GM21723 (cell line): ENCODE measurements at regions not wholly inside any gene's neighbourhood (a gene's known extent, or its start where the extent isn't known, plus 50 kb on each side); places are given as distances from the start of the nearest gene placed in this dataset.
"Not testable (repeated sequence)": the region's sequence is repeated elsewhere in the genome, so short reads cannot be mapped to it uniquely, and the experiment has no call there.

Experiments used
- ATAC-seq: cut with Tn5 transposase; IDR thresholded peaks from one replicate; pipeline ENCODE4 v1.9.1; 2021; ENCODE audit warnings: mild to moderate bottlenecking, moderate library complexity; ENCODE audit not compliant: unreplicated experiment

- ATAC-seq = no peak
Measured at GRCh38 chr16:60074378-60074777, 1340.3 kb upstream of the GOT2 start.

- no peak for ATAC-seq
Measured at GRCh38 chr16:60073376-60073775, 1339.3 kb upstream of the GOT2 start.

- ATAC-seq = no peak
Measured at GRCh38 chr16:60064026-60064425, 1329.9 kb upstream of the GOT2 start.

DNA sequence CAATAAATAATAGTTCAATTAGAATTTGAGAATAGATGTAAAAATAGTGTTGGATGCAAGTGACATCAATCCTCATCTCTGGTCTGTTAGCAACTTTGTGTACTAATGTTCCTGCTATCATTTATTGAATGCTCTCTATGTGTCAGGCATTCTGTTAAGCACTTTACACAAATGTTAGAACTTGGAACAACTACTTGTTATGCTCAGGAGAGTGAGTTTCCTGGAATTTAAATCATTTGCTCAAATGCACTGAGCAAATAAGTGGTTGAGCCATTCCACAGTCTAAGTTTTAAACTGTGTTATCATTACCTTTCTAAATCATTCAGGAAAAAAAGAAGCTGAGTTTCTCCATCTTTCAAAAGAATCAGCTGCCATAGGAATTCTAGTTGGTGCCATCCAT is 1327.3 kb upstream of the GOT2 start:
- no peak for ATAC-seq

DNA sequence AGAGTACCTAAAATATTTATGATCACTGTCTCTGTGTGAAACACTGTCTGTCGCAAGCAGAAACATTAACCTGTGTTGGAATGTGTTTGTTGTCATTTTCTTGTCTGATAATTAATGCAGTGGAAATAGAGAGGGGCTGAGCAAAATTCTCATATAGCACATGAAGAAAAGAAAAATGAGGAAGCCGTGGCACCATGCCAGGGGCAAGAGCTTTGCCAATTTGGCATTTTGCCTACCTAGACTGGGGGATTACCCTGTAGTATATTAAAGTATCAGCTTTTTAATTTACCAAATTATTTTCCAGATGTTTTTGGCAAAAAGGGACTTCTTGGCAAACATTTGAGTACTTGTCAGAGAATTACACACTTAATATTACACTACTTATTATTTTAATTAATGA is 1326.6 kb upstream of the GOT2 start:
- no peak for ATAC-seq

DNA sequence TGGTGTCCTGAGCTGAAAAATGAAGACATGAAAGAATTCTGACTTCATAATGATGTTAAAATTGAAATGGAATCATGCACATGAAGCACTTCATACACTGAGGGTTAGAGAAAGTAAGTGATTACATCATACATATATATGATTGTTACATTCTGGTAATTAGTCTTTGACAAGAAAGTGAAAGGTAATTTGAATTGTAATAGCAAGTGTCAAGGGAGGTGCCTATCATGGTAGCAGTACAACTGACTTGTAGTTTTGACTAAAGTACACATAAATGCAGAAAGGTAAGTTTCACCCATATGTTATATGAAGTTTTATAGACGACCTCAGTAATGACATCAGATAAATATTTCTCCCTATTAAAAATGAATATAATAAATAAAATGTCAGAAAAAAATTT is 1325.0 kb upstream of the GOT2 start:
- ATAC-seq = no peak

GRCh38 chr16:60041671-60042070 is 1307.6 kb upstream of the GOT2 start:
- ATAC-seq = no peak

DNA sequence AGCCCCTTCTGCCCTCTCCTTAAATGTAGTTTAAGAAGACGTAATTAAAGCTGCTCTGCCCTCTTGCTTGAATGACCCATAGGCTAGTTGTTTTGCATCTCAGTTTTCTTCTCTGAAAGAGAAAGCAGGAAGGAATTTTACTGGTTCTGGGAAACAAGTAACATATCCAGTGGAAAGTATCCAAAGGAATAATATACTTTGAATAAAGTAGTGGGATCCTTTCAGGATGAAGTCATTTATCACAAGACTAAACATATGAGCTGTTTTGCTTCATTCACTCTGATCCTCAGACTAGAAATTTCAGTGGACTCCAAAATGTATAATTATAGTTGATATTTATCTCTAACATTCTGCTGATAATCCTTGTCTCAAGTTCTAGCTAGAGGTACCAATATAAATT is 1297.6 kb upstream of the GOT2 start:
- no peak for ATAC-seq

GRCh38 chr16:60027351-60027750 is 1293.2 kb upstream of the GOT2 start:
- ATAC-seq = no peak

- no peak for ATAC-seq
Measured at GRCh38 chr16:60013076-60013475, 1279.0 kb upstream of the GOT2 start.

DNA sequence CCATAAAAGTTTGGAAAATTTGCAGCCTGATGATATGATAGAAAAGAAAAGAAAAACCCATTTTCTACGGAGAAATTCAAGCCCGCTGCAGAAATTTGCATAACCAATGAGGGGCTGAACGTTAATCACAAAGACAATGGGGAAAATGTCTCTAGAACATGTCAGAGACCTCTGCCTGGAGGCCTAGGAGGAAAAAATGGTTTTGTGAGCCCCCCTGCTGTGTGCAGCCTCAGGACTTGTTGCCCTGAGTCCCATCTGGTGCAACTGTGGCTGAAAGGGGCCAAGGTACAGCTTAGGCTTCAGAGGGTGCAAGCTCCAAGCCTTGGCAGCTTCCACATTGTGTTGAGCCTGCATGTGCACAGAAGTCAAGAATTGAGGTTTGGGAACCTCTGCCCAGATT is 1267.4 kb upstream of the GOT2 start:
- no peak for ATAC-seq

DNA sequence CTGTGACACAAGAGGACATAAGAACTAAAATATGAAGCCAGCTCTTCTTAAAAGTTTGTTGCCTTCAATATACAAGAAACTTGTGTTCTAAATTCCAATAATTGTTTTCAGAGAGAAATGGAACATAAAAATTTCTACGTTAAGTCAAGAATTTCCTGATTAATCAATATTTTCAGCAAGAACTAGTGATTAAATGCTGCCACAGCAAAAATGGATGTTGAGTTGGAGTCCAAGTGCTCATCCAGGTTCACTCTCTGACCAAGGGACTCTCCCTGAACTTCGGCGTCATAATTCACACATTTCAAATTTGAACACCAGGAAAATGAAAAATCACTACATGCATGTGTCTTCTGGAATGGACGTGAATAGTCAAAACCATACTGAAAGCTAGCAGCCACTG is 1263.6 kb upstream of the GOT2 start:
- ATAC-seq = no peak

- no peak for ATAC-seq
Measured at GRCh38 chr16:59993101-59993500, 1259.0 kb upstream of the GOT2 start.

DNA sequence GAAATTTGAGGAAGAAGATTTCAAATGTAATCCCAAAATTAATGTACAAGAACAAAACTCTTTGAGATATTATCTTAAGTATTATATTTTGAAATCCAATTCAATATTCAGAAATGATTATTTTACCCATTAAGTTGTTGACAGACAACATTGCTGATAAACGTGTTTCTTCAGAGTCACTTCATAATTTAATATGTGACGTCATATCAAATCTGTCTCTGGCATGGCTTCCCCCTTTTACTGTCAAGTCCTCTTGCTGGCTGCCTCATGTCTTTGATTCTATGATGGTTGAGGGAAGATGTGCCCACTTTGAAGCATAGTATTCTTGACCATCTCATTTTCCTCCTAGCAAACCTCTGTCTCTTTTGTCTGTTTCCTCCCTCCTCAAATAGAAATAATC is 1257.1 kb upstream of the GOT2 start:
- no peak for ATAC-seq

- no peak for ATAC-seq
Measured at GRCh38 chr16:59988591-59988990, 1254.5 kb upstream of the GOT2 start.

DNA sequence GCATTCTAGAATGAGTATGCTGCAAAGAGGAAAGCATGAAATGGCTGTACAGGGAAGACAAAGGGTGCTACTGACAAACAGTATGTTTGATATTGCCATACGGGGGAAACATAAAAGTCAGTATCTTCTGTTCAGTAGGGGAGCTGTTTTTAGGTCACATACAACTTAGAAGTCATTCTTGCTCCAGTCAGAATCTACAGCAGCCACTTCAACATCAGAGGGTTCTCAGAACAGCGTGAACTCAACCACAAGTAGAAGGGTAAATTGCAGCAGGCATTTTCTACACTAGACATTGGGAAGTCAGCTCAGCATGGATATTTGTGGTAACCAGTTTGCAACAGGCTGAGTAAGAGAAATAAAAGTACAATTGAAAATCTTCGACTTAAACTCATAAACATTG is 1241.8 kb upstream of the GOT2 start:
- ATAC-seq = no peak

DNA sequence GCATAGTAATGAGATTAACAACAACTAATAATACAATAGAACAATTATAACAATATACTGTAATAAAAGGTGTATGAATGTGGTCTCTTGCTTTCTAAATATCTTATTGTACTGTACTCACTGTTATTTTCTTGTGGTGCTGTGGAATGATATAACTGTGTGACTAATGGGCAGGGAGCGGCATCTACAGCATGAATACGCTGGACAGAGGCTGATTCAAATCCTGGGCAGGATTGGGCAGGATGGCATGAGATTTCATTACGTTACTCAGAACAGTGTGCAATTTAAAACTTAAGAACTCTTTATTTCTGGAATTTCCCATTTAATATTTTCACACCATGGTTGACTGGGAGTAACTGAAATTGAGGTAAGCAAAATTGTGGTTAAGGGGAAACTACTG is 1239.8 kb upstream of the GOT2 start:
- no peak for ATAC-seq

DNA sequence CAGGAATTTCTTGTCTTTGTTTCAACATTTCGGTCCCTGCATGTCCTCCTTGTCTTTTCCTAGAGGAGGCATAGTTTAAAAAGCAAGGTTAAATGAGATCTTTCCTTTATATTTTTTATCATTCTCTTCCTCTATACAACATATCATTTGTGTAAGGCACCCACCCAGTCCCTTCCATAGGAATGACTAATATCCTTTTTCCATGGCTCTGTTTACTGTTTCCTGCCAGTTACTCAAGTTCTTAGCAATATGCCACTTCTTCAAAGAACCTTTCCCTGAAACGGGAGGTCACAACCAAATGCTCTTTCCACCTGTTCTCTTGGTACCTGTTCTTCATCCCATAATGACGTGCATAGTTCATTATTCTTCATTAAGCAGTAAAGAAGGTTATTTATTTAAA is 1237.1 kb upstream of the GOT2 start:
- no peak for ATAC-seq

DNA sequence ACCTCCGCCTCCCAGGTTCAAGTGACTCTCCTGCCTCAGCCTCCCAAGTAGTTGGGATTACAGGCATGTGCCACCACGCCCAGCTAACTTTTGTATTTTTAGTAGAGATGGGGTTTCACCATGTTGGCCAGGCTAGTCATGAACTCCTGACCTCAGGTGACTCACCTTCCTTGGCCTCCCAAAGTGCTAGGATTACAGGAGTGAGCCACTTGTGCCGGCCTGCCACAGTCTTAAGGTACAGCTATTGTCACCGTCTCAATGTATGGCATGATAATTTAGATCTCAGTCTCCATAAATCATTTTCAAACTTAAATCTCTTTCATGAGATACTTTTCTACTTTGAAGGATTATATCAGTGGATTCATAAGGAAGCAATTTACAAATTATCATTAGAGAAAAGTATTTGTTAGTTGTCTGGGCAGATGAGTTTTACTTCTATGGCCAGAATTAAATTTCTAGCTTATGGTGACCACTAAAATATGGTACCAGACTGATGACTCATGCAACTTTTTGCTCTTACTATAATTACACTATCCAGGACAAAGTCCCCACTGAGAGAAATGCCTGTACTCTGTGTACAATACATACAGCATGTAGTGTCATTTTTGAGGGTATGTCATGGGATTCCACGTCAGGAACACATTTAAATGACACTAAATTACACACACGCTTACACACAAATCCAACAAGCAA is 1230.3 kb upstream of the GOT2 start:
- ATAC-seq = no peak

- ATAC-seq = no peak
Measured at GRCh38 chr16:59959311-59959710, 1225.2 kb upstream of the GOT2 start.

- no peak for ATAC-seq
Measured at GRCh38 chr16:59950431-59950830, 1216.3 kb upstream of the GOT2 start.

GRCh38 chr16:59944041-59944440 is 1209.9 kb upstream of the GOT2 start:
- not testable (repeated sequence) for ATAC-seq

GRCh38 chr16:59941594-59941993 is 1207.5 kb upstream of the GOT2 start:
- ATAC-seq = no peak
